HG03135 (cell line): ENCODE measurements at regions not wholly inside any gene's neighbourhood (a gene's known extent, or its start where the extent isn't known, plus 50 kb on each side); places are given as distances from the start of the nearest gene placed in this dataset.
A peak's percentile ranks its signal among the peaks of the same experiment; 100 is the strongest.

Experiments used
- ATAC-seq: cut with Tn5 transposase; IDR thresholded peaks from one replicate; pipeline ENCODE4 v1.9.1; 2021; ENCODE audit warnings: mild to moderate bottlenecking, moderate library complexity; ENCODE audit not compliant: unreplicated experiment

DNA sequence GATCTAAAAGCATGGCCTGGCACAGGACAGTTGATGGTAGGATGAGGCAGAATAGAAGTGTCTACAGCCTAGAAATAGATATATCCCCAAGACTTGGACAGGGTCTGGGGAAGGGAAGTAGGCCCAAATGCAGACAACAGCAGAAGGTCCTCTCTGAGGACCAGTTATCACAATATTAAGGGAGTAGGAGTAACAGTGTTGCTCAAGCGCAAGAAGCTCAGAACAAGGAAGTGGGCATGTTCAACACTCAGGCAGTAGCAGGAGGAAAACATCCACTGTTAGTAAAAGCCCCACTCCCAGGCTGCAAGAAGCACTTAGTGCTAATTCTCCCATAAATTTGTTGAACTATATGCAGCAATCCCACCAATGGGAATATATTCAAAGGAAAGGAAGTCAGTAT, 314.7 kb downstream of the METTL4 start:
- no peak for ATAC-seq

DNA sequence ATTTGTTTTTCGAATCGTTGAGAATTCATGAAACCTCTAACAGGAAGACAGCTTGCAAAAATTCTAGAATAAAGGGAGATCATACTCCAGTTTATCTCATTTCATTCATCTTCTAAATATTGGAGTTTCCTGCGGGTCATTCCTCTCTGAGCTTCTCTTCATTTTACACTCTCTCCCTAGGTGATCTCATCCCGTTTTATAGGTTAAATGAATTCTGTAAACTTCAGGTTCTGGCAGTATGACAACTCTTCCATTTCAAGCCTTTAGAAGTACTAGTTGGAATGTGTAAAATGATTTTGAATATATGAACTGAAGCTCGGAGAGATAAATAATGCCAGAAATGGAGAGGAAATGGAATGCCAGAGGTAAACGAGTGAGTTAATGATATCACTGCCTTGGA, 312.4 kb downstream of the METTL4 start:
- ATAC-seq, result no peak

DNA sequence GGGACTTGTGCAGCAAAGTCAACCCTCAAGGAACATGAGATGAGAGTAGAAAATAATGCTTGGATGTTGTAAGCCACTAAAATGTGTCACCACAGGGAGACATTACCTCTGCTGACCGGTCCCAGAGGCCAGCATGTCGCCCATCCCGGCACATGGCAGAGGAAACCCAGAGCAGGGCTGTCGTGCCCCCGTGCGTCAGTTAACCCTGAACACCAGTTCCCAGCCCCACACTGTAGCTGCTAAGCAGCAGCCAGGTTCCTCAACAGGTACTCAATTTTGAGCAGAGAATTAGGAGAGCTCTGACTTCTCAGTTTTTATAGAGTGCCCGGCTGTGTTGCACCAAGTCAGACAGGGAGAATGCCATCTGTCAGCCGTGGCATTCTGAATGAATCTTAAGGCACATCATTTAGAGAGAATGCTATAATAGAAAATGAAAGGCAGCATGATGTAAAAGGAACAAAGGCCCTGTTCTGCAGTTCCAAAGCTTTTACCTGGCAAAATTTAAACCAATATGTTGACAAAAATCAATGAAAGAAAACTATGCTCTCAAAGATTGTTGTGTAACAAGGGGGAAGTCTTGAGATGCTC, 307.9 kb downstream of the METTL4 start:
- ATAC-seq, result no peak

DNA sequence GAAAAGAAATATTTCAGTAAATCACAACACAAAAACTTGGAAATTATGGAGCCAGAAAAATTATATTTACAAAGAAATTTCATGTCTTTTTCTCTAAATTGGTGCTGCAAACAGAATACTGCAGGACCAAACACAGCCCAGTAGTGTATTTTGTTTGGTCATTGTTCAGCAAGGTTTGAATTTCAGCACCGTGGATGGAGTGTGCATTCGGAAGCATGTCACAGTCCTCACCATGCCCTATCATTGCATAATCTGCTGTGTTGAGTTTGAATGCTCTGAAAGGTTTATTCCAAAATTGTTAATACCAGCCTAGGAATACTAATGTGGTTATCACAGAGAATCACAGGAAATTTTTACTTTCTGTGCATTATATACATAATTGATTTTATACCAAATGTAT, 296.7 kb downstream of the METTL4 start:
- no peak for ATAC-seq

DNA sequence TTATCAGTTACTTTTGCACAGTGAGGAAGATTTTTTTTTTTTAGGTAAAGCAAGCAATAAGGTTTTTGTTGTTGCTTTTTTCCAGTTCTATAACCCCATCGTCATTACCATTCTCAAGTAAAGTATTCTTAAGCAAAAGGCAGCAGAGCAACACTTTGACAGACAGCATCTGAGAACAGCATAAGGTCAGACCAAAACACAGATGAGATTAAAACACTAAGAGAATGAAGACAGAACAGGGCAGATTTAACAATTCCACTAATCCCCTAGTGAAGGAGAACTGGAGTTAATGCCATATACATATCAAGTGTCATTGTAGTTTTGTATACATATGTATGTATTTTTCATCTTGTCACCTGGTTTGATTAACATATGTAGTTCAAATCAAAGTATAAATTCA, 290.2 kb downstream of the METTL4 start:
- ATAC-seq, result no peak

DNA sequence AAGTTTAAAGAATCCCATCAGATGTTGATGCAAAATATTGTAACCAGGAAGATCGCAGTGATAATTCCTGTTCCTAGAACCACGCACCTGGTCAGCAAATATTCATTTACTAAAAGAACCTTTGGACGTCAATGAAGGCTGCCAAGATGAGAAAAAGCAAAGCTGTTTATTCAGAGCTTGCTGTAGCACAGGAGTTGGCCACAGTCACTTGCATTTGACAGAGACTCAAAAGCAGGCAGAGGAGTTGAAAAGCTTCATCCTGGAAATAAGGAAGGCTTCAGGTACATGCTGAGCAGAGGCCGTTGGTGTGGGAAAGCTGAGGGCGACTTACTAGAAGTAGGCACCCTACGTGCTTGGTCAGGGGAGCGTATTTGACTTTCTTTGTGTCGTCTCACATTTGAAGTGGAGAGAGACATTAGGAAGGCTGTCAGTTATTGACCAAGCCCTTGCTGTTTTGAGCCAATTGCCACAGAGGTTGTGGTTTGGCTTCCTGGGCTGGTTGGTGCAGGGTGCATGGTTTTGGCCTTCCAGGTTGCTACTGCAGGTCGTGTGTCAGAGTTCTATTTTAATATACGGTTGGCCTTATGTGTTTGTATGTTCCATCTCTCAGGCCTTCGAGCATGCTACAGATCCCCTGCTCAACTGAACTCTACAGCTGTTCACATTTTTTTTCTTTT, 289.6 kb downstream of the METTL4 start:
- no peak for ATAC-seq

DNA sequence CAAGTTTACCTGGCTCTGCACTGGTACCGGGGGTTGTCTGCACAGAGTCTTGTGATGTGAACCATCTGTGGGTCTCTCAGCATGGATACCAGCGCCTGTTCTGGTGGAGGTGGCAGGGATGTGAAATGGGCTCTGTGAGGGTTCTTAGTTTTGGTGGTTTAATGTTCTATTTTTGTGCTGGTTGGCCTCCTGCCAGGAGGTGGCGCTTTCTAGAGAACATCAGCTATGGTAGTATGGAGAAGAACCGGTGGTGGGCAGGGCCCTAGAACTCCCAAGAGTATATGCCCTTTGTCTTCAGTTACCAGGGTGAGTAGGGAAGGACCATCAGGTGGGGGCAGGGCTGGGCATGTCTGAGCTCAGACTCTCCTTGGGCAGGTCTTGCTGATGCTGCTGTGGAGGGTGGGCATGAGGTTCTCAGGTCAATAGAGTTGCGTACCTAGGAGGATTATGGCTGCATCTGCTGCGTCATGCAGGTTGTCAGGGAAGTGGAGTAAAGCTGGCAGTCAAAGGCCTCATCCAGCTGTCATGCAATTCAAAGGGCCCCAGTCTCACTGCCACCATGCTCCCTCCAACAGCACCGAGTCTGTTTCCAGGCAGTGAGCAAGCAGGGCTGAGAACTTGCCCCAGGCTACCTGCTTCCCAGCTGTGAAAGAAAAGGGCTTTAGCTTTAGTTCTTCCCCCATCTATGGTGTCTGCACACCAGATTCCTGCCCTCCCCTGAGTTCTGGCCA, 278.0 kb downstream of the METTL4 start:
- no peak for ATAC-seq

DNA sequence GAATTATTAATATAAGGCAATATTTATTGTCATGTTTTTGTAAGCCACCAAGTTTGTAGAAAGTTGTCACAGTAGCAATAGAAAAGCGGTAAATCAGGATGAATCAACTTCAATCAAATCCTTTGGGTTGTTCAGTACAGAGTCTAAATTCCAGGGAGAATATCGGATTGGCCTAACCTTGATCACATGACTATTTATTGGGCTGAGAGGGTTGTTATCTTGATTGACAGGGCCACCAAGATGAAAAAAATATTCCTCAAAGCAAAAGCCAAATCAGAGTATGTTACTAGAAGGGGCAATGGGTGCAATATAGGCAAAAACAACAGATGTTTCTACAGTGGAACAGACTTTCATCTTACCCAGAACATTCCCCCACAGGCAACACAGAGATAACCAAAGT, 270.0 kb downstream of the METTL4 start:
- ATAC-seq, result no peak

DNA sequence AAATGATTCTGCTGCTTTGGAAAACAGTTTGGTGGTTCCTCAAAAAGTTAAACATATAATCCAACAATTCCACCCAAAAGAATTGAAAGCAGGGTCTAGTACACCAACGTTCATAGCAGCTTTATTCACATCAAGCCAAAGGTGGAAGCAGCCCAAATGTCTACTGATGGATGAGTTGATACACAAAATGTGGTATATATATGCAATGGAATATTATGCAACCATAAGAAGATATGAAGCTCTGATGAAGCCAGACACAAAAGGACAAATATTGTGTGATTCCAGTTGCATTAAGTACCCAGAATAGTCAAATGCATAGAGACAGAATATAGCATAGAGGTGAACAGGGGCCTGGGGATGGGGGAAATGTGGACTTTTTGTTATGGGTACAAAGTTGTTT, 269.3 kb downstream of the METTL4 start:
- no peak for ATAC-seq

DNA sequence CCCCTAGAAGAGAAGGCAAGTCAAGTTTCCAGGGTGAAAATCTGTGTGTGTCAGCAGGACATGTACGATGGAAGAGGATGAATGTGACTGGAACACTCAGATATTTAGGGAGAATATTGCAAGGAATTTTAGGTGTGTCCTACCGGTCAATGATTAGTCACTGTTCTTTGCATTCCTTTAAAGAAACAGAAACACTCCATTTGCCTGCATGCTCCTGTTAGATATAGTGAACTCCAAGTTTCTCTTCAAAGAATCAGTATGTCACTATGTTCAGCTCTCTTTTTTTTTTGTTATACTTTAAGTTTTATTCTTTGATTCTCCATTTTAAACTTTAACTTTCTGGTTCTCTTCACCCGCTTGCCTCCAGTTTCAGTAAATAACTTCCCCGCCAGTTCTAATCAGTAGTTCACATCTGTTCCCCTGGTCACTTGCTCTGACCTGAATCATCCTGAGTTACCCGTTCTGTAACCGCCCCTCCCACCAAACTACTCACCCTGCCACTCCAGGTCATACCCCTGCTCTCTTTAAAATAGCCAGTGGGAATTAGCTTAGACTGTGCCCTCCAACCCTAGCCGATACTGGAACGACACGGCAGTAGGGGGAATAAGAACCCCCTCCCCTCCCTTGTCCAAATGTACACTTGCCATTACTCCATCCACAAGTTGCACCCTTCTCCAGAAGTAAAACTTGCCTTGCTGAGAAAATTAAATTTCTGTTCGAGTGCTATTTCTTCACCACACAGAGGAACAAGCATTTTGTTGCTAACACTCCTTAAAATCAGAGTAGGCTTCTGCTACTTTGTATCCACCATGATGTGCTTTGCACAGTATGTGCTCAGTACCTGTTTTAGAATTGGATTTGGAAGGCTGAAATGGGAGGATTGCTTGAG, 268.4 kb downstream of the METTL4 start:
- no peak for ATAC-seq

DNA sequence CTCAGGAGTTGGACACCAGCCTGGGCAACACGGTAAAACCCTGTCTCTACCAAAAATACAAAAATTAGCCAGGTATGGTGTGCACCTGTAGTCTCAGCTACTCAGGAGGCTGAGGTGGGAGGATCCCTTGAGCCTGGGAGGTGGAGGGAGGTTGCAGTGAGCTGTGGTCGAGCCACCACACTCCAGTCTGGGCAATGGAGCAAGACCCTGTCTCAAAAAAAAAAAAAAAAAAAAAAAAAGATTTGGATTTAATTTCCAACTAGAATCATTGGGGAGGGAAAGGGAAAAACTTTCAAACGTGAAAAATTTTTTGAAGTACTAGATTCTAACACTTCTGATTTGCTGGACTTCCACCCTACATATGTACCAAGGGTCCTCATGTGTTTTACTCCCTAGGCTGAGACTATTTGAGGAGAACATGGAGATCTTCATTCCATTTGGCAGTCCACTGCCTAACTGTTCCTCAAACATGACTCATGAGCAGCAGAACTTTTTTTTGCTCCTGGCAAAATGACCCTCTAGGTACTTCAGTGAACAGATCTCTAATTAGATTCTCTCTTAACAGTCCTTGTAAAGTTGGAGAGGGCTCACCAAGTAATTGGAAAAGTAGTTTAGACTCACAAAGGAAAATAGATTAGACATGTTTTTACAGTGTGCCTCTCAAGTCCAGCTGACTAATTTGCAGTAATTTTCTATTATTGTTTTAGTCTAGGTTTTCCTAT, 267.6 kb downstream of the METTL4 start:
- no peak for ATAC-seq

DNA sequence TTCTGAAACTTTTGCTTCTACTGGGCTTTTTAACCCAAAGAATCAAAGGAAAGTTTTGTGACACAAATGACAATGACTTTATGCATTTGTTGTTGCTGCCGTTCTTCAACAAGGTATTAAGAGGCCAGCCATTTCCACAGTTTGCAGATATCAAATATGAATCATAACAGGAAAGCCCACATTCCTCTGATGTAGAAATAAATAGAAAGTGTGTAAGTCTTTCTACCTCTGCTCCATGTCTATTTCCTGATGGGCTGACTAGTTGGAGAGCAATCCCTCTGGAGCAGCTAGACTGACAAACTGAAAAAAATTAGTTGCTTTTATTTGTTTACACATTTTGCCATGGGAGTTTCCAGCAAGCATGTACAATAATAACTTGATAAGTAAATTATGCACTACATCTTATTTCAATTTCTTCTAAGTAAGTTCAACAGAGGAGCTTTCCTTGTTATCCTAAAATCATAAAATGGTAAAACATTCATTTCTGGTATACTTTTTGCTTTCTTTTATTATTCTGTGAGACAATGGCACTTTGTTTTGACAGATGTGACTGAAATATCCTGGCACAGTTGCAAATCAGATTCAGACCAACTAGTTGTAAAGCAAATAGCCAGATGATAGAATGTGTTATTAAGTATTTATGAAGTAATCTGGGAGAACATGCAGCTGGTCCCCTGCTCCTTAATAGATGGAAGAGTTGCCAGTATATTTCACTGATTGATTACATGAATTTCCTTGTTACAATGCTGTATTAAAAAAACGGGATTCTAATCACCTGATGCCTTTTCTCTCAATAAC, 266.7 kb downstream of the METTL4 start:
- ATAC-seq, result no peak

DNA sequence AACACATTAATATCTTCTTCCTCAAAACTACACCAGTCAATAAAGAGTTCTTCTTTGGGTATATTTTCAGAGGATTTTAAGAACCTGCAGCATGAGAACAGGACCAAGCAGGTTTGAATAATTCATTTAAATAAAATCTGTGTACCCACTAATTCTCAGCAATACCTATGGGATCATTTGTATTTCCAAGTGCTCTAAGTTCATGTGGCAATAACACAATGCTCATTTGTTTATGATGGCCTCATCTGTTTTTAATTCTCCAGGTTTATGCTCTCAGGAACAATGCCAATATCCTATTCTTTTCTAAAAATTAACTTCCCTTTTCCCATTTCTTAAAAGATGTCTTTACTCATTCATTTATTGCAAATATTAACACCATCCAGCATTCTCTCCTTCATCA, 264.7 kb downstream of the METTL4 start:
- no peak for ATAC-seq

DNA sequence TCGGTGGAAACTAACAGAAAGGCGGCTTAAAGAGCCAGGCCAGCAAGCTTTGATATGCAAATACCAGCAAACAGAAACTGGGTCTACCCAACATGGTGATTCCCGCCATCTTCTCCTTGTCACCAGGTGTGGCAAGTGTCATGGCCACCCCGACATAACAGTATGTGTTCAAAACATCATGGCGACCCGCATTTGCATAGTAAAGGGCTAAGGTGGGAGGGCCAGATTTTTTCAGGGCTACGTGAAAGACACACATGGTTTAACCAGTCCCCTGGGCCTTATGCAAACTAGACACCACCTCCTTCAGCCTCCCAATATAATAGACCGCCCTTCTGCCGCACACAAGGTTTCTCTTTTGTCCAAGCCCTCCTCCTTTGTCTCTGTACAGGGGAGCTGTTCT, 260.4 kb downstream of the METTL4 start:
- ATAC-seq, result no peak

DNA sequence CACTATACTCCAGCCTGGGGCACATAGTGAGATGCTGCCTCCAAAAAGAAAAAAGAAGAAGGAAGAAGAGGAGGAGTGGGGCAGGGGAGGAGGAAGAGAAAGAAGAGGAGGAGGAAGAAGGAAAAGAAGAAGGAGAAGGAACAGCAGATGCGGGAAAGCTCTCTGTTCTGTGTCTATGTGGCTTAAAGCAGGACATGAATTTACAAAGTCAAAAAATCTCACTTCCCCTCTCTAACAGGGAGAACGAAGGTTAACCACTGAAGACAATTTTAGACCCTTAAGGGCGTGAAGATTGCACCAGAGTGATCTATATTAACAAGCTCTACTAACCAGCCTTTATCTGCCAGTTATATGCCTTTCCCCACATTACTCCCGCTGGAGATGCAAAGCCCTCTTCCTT, 258.9 kb downstream of the METTL4 start:
- ATAC-seq, result peak; percentile 72

DNA sequence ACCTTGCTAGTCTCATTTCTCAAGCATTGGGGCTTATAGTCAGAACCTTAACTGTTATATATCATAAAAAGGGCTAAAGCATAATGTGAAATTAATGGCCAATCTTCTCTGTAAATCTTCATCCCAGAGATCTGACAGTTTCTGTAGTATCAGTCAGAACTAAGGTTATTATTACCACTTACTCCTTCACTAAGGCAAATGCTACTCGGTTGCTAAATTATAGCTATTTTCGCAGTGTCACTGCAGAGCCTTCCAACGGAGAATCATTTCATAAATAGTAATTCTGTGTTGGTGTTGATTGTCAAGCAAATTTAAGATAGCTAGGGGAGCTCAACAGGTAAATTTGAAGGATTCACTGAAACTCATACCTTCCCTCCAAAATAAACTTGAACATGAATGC, 258.0 kb downstream of the METTL4 start:
- ATAC-seq, result no peak

DNA sequence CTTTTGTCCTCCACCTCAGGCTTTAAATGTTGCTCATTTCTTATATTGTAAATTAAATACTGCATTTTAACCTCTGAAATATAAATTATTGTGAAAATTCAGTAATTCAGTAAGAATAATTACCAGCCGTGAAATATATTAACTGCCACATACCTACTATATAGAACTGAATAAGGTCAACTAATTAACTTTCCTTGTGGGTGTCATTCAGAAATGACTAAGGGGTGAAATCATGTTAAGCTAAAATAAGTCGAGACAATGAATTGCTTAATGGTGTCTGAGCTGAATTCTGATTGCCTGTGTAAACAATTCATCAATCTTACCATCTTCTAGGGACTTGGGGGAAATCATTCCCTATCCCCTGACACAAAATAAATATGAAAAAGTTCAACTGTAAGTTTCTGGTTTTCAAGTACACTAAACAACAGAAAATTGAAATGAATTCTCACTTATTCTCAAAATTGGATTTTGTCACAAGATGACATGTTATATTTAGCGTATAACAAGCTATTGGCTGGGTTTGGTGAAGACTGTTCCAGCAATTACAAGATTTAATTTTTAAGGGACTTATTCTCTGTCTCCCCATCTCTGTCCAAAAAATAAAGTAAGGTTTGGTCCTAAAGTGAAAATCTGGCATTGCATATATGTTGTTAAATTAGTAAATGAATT, 255.1 kb downstream of the METTL4 start:
- ATAC-seq, result no peak

DNA sequence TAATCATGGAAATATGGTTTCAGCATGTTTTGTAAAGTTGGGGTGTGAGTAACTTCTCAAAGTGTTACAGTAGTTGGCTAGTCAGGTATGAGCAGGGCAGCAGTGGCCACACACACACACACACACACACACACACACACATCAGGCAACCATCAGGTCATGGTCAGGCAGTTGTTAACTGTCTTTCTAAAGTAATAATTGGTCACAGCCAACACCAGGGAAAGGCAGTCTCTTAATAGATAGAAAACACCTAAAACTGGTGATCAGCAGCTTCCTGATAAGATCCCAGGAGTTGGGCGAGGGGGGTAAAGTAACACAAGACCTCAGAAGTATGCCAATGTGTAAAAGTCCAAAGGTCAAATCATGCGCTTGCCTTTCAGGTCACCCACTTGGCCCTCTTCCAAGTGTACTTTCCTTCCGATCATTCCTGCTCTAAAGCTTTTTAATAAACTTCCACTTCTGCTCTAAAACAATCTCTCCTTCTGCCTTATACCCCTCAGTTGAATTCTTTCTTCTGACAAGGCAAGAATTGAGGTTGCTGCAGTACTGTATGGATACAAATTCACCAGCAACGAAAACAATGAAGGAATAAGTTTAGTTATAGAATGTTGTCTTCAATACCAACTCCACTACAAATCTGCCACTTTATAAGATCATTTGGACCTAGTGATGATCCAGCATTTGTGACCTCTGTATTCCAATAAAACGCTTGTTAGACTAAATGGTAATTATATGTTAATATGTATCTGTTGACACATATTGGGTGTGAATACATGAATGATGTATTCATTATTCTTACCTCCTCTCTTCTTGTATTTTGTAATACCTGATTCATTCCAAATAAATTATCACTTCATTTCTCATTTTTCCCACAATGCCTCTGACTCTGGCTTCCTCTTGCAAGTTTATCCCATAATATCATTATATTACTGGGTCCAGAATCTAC, 254.3 kb downstream of the METTL4 start:
- ATAC-seq, result no peak
